Liver (tissue), 8 donors: ENCODE measurements at regions not wholly inside any gene's neighbourhood (a gene's known extent, or its start where the extent isn't known, plus 50 kb on each side); places are given as distances from the start of the nearest gene placed in this dataset.

ENCODE experiments used
- DNase-seq: peaks from one replicate; pipeline ENCODE4 v3.0.0-alpha.2; 2017; ENCODE audit warnings: low spot score
- H3K27ac ChIP-seq, 2 donors: one replicate each; pipeline ENCODE4 v1.7.0; 2013; ENCODE audit warnings: inconsistent platforms in 2 of 2, low read length in 2 of 2, control low read depth in 1 of 2, low read depth in 1 of 2, mild to moderate bottlenecking in 1 of 2
- H3K27me3 ChIP-seq, 4 donors: one replicate each; pipeline versions ENCODE4 v1.6.1 to v1.7.0; 2013; ENCODE audit warnings: low read length in 3 of 4, inconsistent platforms in 1 of 4, mild to moderate bottlenecking in 1 of 4, moderate library complexity in 1 of 4; ENCODE audit not compliant: control insufficient read depth in 4 of 4, insufficient read depth in 4 of 4
- H3K36me3 ChIP-seq, 4 donors: one replicate each; pipeline versions ENCODE4 v1.6.1 to v1.7.0; 2013; ENCODE audit warnings: low read length in 3 of 4, mild to moderate bottlenecking in 3 of 4, low read depth in 1 of 4, moderate library complexity in 1 of 4; ENCODE audit not compliant: control insufficient read depth in 4 of 4, insufficient read depth in 3 of 4
- H3K4me1 ChIP-seq, 4 donors: one replicate each; pipeline versions ENCODE4 v1.6.1 to v1.7.0; 2013; ENCODE audit warnings: low read length in 3 of 4, mild to moderate bottlenecking in 3 of 4, moderate library complexity in 1 of 4; ENCODE audit not compliant: control insufficient read depth in 4 of 4, insufficient read depth in 4 of 4
- H3K4me3 ChIP-seq, 3 donors: one replicate each; pipeline versions ENCODE4 v1.6.1 to v1.7.0; 2013; ENCODE audit warnings: low read length in 3 of 3, control low read depth in 1 of 3, low read depth in 1 of 3, mild to moderate bottlenecking in 1 of 3
- H3K9ac ChIP-seq, 2 donors: one replicate each; pipeline ENCODE4 v1.7.0; 2013; ENCODE audit warnings: low read length in 2 of 2, mild to moderate bottlenecking in 2 of 2, moderate library complexity in 2 of 2, control low read depth in 1 of 2, low read depth in 1 of 2
- H3K9me3 ChIP-seq, 4 donors: one replicate each; pipeline versions ENCODE4 v1.6.1 to v1.7.0; 2013; ENCODE audit warnings: low read length in 3 of 4; ENCODE audit not compliant: control insufficient read depth in 4 of 4
- ATF3 ChIP-seq: IDR thresholded peaks from 2 replicates; pipeline ENCODE4 v1.6.1; 2016; ENCODE audit warnings: antibody characterized with exemption
- EGR1 ChIP-seq, 2 donors: IDR thresholded peaks; 2 replicates each; pipeline ENCODE4 v1.6.1; 2016 to 2018; ENCODE audit warnings: antibody characterized with exemption in 2 of 2, low read depth in 2 of 2
- FOXA1 ChIP-seq: IDR thresholded peaks from 2 replicates; pipeline ENCODE4 v1.6.1; 2016; ENCODE audit warnings: antibody characterized with exemption
- FOXA2 ChIP-seq: IDR thresholded peaks from 2 replicates; pipeline ENCODE4 v1.6.1; 2016; ENCODE audit warnings: antibody characterized with exemption
- GABPA ChIP-seq, 2 donors: IDR thresholded peaks in 1 of 2; conservative IDR thresholded peaks in 1 of 2; 2 replicates each; pipeline ENCODE4 v1.6.1; 2016; ENCODE audit warnings: antibody characterized with exemption in 2 of 2, mild to moderate bottlenecking in 1 of 2, moderate library complexity in 1 of 2
- HNF4A ChIP-seq, 2 donors: conservative IDR thresholded peaks; 2 replicates each; pipeline ENCODE4 v1.6.1; 2016; ENCODE audit warnings: antibody characterized with exemption in 2 of 2, mild to moderate bottlenecking in 2 of 2
- HNF4G ChIP-seq: IDR thresholded peaks from 2 replicates; pipeline ENCODE4 v1.6.1; 2016; ENCODE audit warnings: antibody characterized with exemption
- JUND ChIP-seq, 2 donors: IDR thresholded peaks; 2 replicates each; pipeline ENCODE4 v1.6.1; 2016; ENCODE audit warnings: antibody characterized with exemption in 2 of 2
- MAX ChIP-seq: IDR thresholded peaks from 2 replicates; pipeline ENCODE4 v1.6.1; 2016; ENCODE audit warnings: antibody characterized with exemption
- NR2F2 ChIP-seq: IDR thresholded peaks from 2 replicates; pipeline ENCODE4 v1.6.1; 2016; ENCODE audit warnings: antibody characterized with exemption
- RAD21 ChIP-seq, 2 donors: IDR thresholded peaks; 2 replicates each; pipeline ENCODE4 v1.6.1; 2016; ENCODE audit warnings: antibody characterized with exemption in 2 of 2, mild to moderate bottlenecking in 2 of 2
- REST ChIP-seq: IDR thresholded peaks from 2 replicates; pipeline ENCODE4 v1.6.1; 2016; ENCODE audit warnings: antibody characterized with exemption, mild to moderate bottlenecking
- RXRA ChIP-seq, 2 donors: IDR thresholded peaks; 2 replicates each; pipeline ENCODE4 v1.6.1; 2017 to 2018; ENCODE audit warnings: antibody characterized with exemption in 2 of 2, mild to moderate bottlenecking in 1 of 2
- SP1 ChIP-seq: IDR thresholded peaks from 2 replicates; pipeline ENCODE4 v1.6.1; 2018; ENCODE audit warnings: antibody characterized with exemption, mild to moderate bottlenecking
- TAF1 ChIP-seq: conservative IDR thresholded peaks from 2 replicates; pipeline ENCODE4 v1.6.1; 2016; ENCODE audit warnings: antibody characterized with exemption, mild to moderate bottlenecking
- YY1 ChIP-seq: IDR thresholded peaks from 2 replicates; pipeline ENCODE4 v1.6.1; 2016; ENCODE audit warnings: antibody characterized with exemption, mild to moderate bottlenecking
- WGBS: extraction: QIAGEN DNeasy Blood & Tissue Kit; methylation state at CpG from one replicate; pipeline ENCODE4 v1.1.7; 2013; 5-methylcytosine and 5-hydroxymethylcytosine counted together
- TF ChIP-seq, protein P1 (sequence below): fragments of 150-350 bp; IDR thresholded peaks from 2 replicates; pipeline ENCODE4 v1.5.1; 2017; ENCODE audit warnings: improper control_type of control experiment, low read depth, low read length; ENCODE audit not compliant: missing input control
- TF ChIP-seq, protein P2 (sequence below): IDR thresholded peaks from 2 replicates; pipeline ENCODE4 v1.6.1; 2016; ENCODE audit warnings: antibody characterized with exemption
- donor health status: healthy.
- donor health status: healthy.
- donor health status: healthy.
- donor health status: healthy.
- donor health status: healthy.

- Histone ChIP-seq H3K36me3 (no peaks in the 10 kb centered on the region), H3K9ac (no peak overlapping the region), H3K27me3 (no peaks in the 10 kb centered on the region), H3K4me1 (no peaks in the 10 kb centered on the region), H3K27ac (no peak overlapping the region), H3K4me3 (no peak overlapping the region), H3K9me3 (no peaks in the 10 kb centered on the region)
- DNase-seq = no peak
- 79% methylated on average over 6 of the region's 6 CpGs for WGBS
- TF ChIP-seq GABPA (IDR thresholded peaks at IDR 0.05 in 1 of 2, conservative IDR thresholded peaks at IDR 0.05 in 1 of 2) = no peak
- TF ChIP-seq HNF4G = no peak
- TF ChIP-seq EGR1 (IDR thresholded peaks at IDR 0.05; ENCODE audit: low read depth in 2 of 2) = no peak
- TF ChIP-seq RXRA (IDR thresholded peaks at IDR 0.05) = no peak
- no peak for TF ChIP-seq REST
- TF ChIP-seq NR2F2 = no peak
- TF ChIP-seq, protein P1, sequence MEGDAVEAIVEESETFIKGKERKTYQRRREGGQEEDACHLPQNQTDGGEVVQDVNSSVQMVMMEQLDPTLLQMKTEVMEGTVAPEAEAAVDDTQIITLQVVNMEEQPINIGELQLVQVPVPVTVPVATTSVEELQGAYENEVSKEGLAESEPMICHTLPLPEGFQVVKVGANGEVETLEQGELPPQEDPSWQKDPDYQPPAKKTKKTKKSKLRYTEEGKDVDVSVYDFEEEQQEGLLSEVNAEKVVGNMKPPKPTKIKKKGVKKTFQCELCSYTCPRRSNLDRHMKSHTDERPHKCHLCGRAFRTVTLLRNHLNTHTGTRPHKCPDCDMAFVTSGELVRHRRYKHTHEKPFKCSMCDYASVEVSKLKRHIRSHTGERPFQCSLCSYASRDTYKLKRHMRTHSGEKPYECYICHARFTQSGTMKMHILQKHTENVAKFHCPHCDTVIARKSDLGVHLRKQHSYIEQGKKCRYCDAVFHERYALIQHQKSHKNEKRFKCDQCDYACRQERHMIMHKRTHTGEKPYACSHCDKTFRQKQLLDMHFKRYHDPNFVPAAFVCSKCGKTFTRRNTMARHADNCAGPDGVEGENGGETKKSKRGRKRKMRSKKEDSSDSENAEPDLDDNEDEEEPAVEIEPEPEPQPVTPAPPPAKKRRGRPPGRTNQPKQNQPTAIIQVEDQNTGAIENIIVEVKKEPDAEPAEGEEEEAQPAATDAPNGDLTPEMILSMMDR = no peak
- no peak for TF ChIP-seq JUND (IDR thresholded peaks at IDR 0.05)
- no peak for TF ChIP-seq TAF1
- TF ChIP-seq FOXA2 = no peak
- TF ChIP-seq SP1 = no peak
- TF ChIP-seq RAD21 (IDR thresholded peaks at IDR 0.05) = no peak
These were observed 94.0 kb downstream of the GLI2 start for GRCh38 chr2:120829633-120830025.

- Histone ChIP-seq H3K36me3 (no peaks in the 10 kb centered on the region), H3K9me3 (no peaks in the 10 kb centered on the region), H3K9ac (no peak overlapping the region), H3K27me3 (no peaks in the 10 kb centered on the region), H3K27ac (no peak overlapping the region), H3K4me1 (no peaks in the 10 kb centered on the region), H3K4me3 (no peak overlapping the region)
- DNase-seq = no peak
- TF ChIP-seq GABPA (IDR thresholded peaks at IDR 0.05 in 1 of 2, conservative IDR thresholded peaks at IDR 0.05 in 1 of 2) (no peak), FOXA1 (no peak), SP1 (no peak), JUND (IDR thresholded peaks at IDR 0.05) (no peak)
- 83% methylated on average over 11 of the region's 11 CpGs for WGBS
These were observed 94.6 kb downstream of the GLI2 start for GRCh38 chr2:120830096-120830830.

DNA sequence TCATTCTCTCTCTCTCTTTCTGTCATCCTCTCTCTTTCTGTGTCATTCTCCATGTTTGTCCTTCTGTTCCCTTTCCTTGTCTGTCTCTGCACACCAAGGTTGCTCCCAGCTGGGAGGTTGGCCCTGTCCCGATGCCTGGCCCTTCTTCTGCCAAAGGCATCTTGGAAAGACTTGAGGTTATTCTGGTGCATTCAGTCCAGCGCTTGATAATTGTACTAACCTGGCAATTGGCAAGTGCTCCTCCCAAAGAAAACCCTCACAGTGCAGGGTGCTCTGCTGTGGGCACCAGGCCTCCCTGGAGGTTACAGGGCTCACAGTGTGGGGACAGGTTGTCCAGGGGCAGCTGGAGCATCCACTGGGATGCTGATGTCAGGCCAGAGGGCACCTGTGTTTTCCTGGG lies 95.4 kb downstream of the GLI2 start:
- Histone ChIP-seq H3K27me3 (no peaks in the 10 kb centered on the region), H3K27ac (no peak overlapping the region), H3K9me3 (no peaks in the 10 kb centered on the region), H3K4me3 (no peak overlapping the region), H3K4me1 (no peaks in the 10 kb centered on the region), H3K9ac (no peak overlapping the region), H3K36me3 (no peaks in the 10 kb centered on the region)
- 81% methylated on average over 2 of the region's 2 CpGs for WGBS
- no peak for DNase-seq
- TF ChIP-seq FOXA1 (no peak), FOXA2 (no peak), YY1 (no peak), ATF3 (no peak), GABPA (IDR thresholded peaks at IDR 0.05 in 1 of 2, conservative IDR thresholded peaks at IDR 0.05 in 1 of 2) (no peak), RAD21 (IDR thresholded peaks at IDR 0.05) (no peak), RXRA (IDR thresholded peaks at IDR 0.05) (no peak), MAX (no peak), TAF1 (no peak), SP1 (no peak), HNF4G (no peak), HNF4A (conservative IDR thresholded peaks at IDR 0.05) (no peak)
- TF ChIP-seq, protein P2, sequence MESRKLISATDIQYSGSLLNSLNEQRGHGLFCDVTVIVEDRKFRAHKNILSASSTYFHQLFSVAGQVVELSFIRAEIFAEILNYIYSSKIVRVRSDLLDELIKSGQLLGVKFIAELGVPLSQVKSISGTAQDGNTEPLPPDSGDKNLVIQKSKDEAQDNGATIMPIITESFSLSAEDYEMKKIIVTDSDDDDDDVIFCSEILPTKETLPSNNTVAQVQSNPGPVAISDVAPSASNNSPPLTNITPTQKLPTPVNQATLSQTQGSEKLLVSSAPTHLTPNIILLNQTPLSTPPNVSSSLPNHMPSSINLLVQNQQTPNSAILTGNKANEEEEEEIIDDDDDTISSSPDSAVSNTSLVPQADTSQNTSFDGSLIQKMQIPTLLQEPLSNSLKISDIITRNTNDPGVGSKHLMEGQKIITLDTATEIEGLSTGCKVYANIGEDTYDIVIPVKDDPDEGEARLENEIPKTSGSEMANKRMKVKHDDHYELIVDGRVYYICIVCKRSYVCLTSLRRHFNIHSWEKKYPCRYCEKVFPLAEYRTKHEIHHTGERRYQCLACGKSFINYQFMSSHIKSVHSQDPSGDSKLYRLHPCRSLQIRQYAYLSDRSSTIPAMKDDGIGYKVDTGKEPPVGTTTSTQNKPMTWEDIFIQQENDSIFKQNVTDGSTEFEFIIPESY = no peak
